GM12878 (cell line): ENCODE measurements at regions not wholly inside any gene's neighbourhood (a gene's known extent, or its start where the extent isn't known, plus 50 kb on each side); places are given as distances from the start of the nearest gene placed in this dataset.

Source experiments
- ATAC-seq: fragments of 200-7000 bp; cut with Tn5 transposase; 3 replicates; pipeline ENCODE4 v1.9.1; 2020; ENCODE audit warnings: mild to moderate bottlenecking, moderate library complexity
- BruUV-seq: library from RNA; stranded (reverse); fragments of 400-500 nt; replicated peaks from 2 replicates; lab custom pipeline; 2021; lab: Mats Ljungman, UMichigan
- CTCF ChIA-PET: fragments of 300-600 bp; sonication (Branson Sonifier 250); formaldehyde crosslinking; extraction: SDS; loops from one replicate; lab custom pipeline; 2021; ENCODE audit warnings: inconsistent platforms; lab: Yijun Ruan, JAX
- POLR2A ChIA-PET: fragments of 350-600 bp; formaldehyde crosslinking; extraction: SDS; loops from one replicate; lab custom pipeline; 2021; ENCODE audit warnings: inconsistent platforms; lab: Charles Lee
- RAD21 ChIA-PET: fragments of 300-600 bp; sonication (Branson Sonifier 250); formaldehyde crosslinking; loops from one replicate; lab custom pipeline; 2023; ENCODE audit warnings: antibody characterized with exemption; ENCODE audit not compliant: unreplicated experiment; lab: Charles Lee
- SMC1A ChIA-PET: fragments of 300-600 bp; sonication (Branson Sonifier 250); formaldehyde crosslinking; loops from one replicate; lab custom pipeline; 2023; ENCODE audit not compliant: unreplicated experiment, uncharacterized antibody; lab: Charles Lee
- DNase-seq: peaks from one replicate; pipeline ENCODE4 v3.0.0-alpha.2; 2011; ENCODE audit warnings: low read depth, low spot score
- FAIRE-seq: peaks from 3 replicates; lab custom pipeline; 2011; peaks lifted over from hg19 to GRCh38; lab: Jason Lieb, UNC
- H2AFZ ChIP-seq: 2 replicates; pipeline ENCODE4 v1.6.0; 2011; ENCODE audit warnings: low read depth, low read length, control low read depth; ENCODE audit not compliant: control insufficient read depth
- H3K27ac ChIP-seq: 2 replicates; pipeline ENCODE4 v1.5.1; 2011; ENCODE audit warnings: control low read depth; ENCODE audit not compliant: control insufficient read depth, insufficient read depth
- H3K27me3 ChIP-seq, 2 experiments: replicated peaks in 1 of 2; 2 replicates each; pipeline versions ENCODE4 v1.6.0 to v1.6.1; 2011; ENCODE audit warnings: low read length in 1 of 2; ENCODE audit not compliant: control insufficient read depth in 2 of 2, insufficient read depth in 2 of 2
- H3K36me3 ChIP-seq, 2 experiments: 2 replicates each; pipeline ENCODE4 v1.5.1; 2011; ENCODE audit warnings: low read length in 1 of 2; ENCODE audit not compliant: control insufficient read depth in 2 of 2, insufficient read depth in 2 of 2
- H3K4me1 ChIP-seq: 2 replicates; pipeline ENCODE4 v1.6.1; 2011; ENCODE audit warnings: mild to moderate bottlenecking, low read length, moderate library complexity, mixed read lengths; ENCODE audit not compliant: control insufficient read depth, insufficient read depth
- H3K4me2 ChIP-seq: 2 replicates; pipeline ENCODE4 v1.6.0; 2011; ENCODE audit warnings: control low read depth; ENCODE audit not compliant: control insufficient read depth, insufficient read depth
- H3K4me3 ChIP-seq: fragments of 200-600 bp; sonication (generic); 2 replicates; pipeline ENCODE4 v1.5.1; 2016
- H3K79me2 ChIP-seq: 2 replicates; pipeline ENCODE4 v1.6.0; 2011; ENCODE audit warnings: low read length; ENCODE audit not compliant: control insufficient read depth, insufficient read depth
- H3K9ac ChIP-seq: 2 replicates; pipeline ENCODE4 v1.8.0; 2011; ENCODE audit warnings: low read length, control low read depth, mixed read lengths; ENCODE audit not compliant: control insufficient read depth, insufficient read depth
- H3K9me3 ChIP-seq: replicated peaks from 3 replicates; pipeline ENCODE4 v1.5.1; 2011; ENCODE audit warnings: mild to moderate bottlenecking, low read length; ENCODE audit not compliant: control insufficient read depth, insufficient read depth
- H4K20me1 ChIP-seq: 2 replicates; pipeline ENCODE4 v1.6.0; 2011; ENCODE audit not compliant: control insufficient read depth, insufficient read depth
- ATF2 ChIP-seq: IDR thresholded peaks from 2 replicates; pipeline ENCODE4 v1.6.1; 2012; ENCODE audit warnings: low read length, inconsistent platforms
- CTCF ChIP-seq, 3 experiments: IDR thresholded peaks in 2 of 3; conservative IDR thresholded peaks in 1 of 3; 2 replicates each; pipeline ENCODE4 v1.5.1; 2011; ENCODE audit warnings: low read depth in 3 of 3, low read length in 3 of 3, mild to moderate bottlenecking in 3 of 3, control low read depth in 2 of 3, moderate library complexity in 2 of 3, inconsistent platforms in 1 of 3, mixed read lengths in 1 of 3; ENCODE audit not compliant: control insufficient read depth in 2 of 3, insufficient read depth in 1 of 3; ENCODE audit errors: extremely low read depth in 1 of 3
- E4F1 ChIP-seq: fragments of 450-650 bp; IDR thresholded peaks from 2 replicates; pipeline ENCODE4 v1.6.1; 2018; ENCODE audit warnings: borderline replicate concordance, mild to moderate bottlenecking; ENCODE audit not compliant: partially characterized antibody
- HCFC1 ChIP-seq: fragments of 150-350 bp; IDR thresholded peaks from 2 replicates; pipeline ENCODE4 v1.6.1; 2014; ENCODE audit warnings: low read length
- KLF5 ChIP-seq: fragments of 450-650 bp; IDR thresholded peaks from 2 replicates; pipeline ENCODE4 v1.6.1; 2014; ENCODE audit warnings: mild to moderate bottlenecking; ENCODE audit not compliant: partially characterized antibody
- NR2C1 ChIP-seq: fragments of 450-650 bp; IDR thresholded peaks from 2 replicates; pipeline ENCODE4 v1.6.1; 2017; ENCODE audit warnings: antibody characterized with exemption, mild to moderate bottlenecking, moderate library complexity
- NR2C2 ChIP-seq: IDR thresholded peaks from 2 replicates; pipeline ENCODE4 v1.6.1; 2011; ENCODE audit warnings: borderline replicate concordance, low read depth; ENCODE audit not compliant: control insufficient read depth, insufficient read length
- PKNOX1 ChIP-seq: fragments of 450-650 bp; IDR thresholded peaks from 2 replicates; pipeline ENCODE4 v1.6.1; 2016; ENCODE audit warnings: mild to moderate bottlenecking
- RB1 ChIP-seq: fragments of 450-650 bp; formaldehyde crosslinking; IDR thresholded peaks from 2 replicates; pipeline ENCODE4 v1.6.1; 2017; ENCODE audit warnings: mild to moderate bottlenecking, borderline replicate concordance
- RFX5 ChIP-seq: IDR thresholded peaks from 2 replicates; pipeline ENCODE4 v1.6.1; 2011; ENCODE audit warnings: low read depth, low read length, improper control_type of control experiment
- SMARCA5 ChIP-seq: fragments of 450-650 bp; IDR thresholded peaks from 2 replicates; pipeline ENCODE4 v1.6.1; 2017; ENCODE audit warnings: mild to moderate bottlenecking
- STAT3 ChIP-seq: IDR thresholded peaks from 2 replicates; pipeline ENCODE4 v1.6.1; 2011; ENCODE audit warnings: low read depth, low read length, improper control_type of control experiment
- SUPT20H ChIP-seq: IDR thresholded peaks from 2 replicates; pipeline ENCODE4 v1.6.1; 2011; ENCODE audit warnings: low read depth, mild to moderate bottlenecking, low read length, moderate library complexity, borderline replicate concordance; ENCODE audit not compliant: control insufficient read depth
- ZNF24 ChIP-seq: fragments of 450-650 bp; IDR thresholded peaks from 2 replicates; pipeline ENCODE4 v1.6.1; 2017; ENCODE audit warnings: antibody characterized with exemption, mild to moderate bottlenecking
- WGBS: methylation state at CpG from one replicate; pipeline ENCODE4 v1.1.6; 2016; ENCODE audit warnings: low lambda C conversion rate; ENCODE audit not compliant: insufficient replicate concordance, insufficient coverage; ENCODE audit errors: missing lambda C conversion rate; 5-methylcytosine and 5-hydroxymethylcytosine counted together
- in situ Hi-C: fragments of 300-500 bp; cut with MboI; formaldehyde crosslinking; loops from 9 replicates; pipeline ENCODE4 v1.14.3; 2018; ENCODE audit warnings: mixed read lengths
- intact Hi-C: fragments of 100-400 bp; cut with micrococcal nuclease; formaldehyde crosslinking; loops from one replicate; pipeline ENCODE4 v1.14.2; 2022; ENCODE audit not compliant: unreplicated experiment

- ChIA-PET POLR2A (no interaction called here), SMC1A (no interaction called here)
- Histone ChIP-seq H3K4me3 (no peak overlapping the region), H3K27me3 (no peaks in the 10 kb centered on the region), H3K27ac (no peak overlapping the region)
- no TSS peak for BruUV-seq
- WGBS, result 22% methylated on average over 5 of the region's 5 CpGs
- intact Hi-C loops, result no loop called here
- in situ Hi-C loops, result no loop called here
- TF ChIP-seq STAT3, result no peak
- no peak for TF ChIP-seq ZNF24
- TF ChIP-seq E4F1, result no peak
- no peak for TF ChIP-seq SMARCA5
- TF ChIP-seq NR2C2, result no peak
- TF ChIP-seq SUPT20H, result no peak
- TF ChIP-seq RB1, result no peak
- no peak for TF ChIP-seq CTCF (IDR thresholded peaks at IDR 0.05 in 2 of 3, conservative IDR thresholded peaks at IDR 0.05 in 1 of 3; ENCODE audit: control insufficient read depth in 2 of 3, extremely low read depth in 1 of 3, insufficient read depth in 1 of 3, low read depth in 3 of 3, low read length in 3 of 3)
- no peak for TF ChIP-seq ATF2
- TF ChIP-seq NR2C1, result no peak
- TF ChIP-seq HCFC1, result no peak
- TF ChIP-seq RFX5, result no peak
- TF ChIP-seq KLF5, result no peak
- TF ChIP-seq PKNOX1, result no peak
- TF ChIP-seq, all 136 proteins: peak for 0
- Histone ChIP-seq H3K4me1 (no peaks in the 10 kb centered on the region), H3K79me2 (no peaks in the 10 kb centered on the region), H3K4me2 (no peak overlapping the region), H3K9ac (no peak overlapping the region), H3K36me3 (no peaks in the 10 kb centered on the region), H2AFZ (no peak overlapping the region), H3K9me3 (no peaks in the 10 kb centered on the region; the same call in 1 of the 3 replicates), H4K20me1 (no peaks in the 10 kb centered on the region)
- ATAC-seq (no peak), DNase-seq (no peak), FAIRE-seq (no peak)
- RAD21 ChIA-PET, result no interaction called here
- CTCF ChIA-PET, result no interaction called here
These were observed 856.0 kb downstream of the GALR1 start for GRCh38 chr18:78105611-78106010.
